Stimulated activated CD4-positive, alpha-beta T cell treated with anti-CD3 and anti-CD28 coated beads, Interleukin-12 subunit alpha, Interleukin-12 subunit beta, amount 100 ng/mL, for 48 hours (primary cell): ENCODE measurements at regions not wholly inside any gene's neighbourhood (a gene's known extent, or its start where the extent isn't known, plus 50 kb on each side); places are given as distances from the start of the nearest gene placed in this dataset.

ENCODE experiments used
- DNase-seq, 3 donors: peaks; one replicate each; pipeline ENCODE4 v3.0.0-alpha.2; 2020; ENCODE audit warnings: low read depth in 2 of 3, low spot score in 1 of 3

DNA sequence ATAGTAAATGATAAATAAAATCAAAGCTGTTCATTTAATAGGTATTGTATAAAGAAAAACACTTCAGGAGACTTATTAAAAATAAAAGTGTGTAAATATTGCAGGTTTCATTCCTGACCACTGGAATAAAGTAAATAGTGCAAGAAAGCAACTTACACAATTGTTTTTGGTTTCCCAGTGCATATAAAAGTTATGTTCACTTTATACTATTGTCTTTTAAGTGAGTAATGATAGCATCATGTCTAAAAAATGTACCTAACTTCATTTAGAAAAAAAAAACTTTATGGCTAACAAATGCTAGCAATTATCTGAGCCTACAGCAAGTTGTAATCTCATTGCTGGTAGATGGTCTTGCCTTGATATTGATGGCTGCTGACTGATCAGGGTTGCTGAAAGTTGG is 726.6 kb upstream of the POU3F2 start:
- DNase-seq = no peak

DNA sequence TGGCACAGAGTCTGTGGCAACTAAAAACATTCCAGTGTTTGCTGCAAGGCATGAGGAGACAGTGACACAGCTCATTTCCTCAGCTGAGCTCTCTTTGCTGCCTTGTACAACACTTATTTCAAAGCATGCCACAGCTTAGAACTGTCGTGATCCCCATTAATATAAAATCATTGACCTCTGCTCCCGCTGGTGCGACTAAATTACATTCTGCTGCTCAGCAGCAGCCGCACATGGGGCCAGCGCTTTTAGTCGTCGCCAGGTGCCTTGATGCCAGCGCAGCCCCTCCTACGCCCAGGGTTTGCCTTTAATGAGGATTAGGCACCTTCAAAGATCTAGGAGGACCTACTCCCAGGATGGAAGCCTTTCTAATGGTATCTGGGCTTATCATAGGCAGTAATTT is 717.9 kb upstream of the POU3F2 start:
- DNase-seq = no peak

DNA sequence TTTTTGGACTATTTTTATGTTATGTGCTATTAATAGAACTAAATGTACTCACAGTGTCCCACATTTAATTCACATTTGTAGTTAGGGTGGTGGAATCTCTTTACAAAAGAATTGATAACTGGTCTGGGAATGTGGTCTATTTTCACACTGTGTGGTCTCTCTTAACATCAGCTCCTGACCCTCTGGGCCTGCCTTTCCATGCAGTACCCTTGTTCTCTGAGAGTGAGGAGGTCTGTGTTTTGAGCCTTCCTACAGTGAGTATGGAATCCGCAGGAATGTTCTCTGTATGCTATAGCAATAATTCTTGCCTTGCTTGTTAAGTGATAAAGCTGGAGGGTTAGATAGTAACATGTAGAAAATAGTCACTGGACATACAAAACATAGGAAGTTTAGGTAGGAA is 717.3 kb upstream of the POU3F2 start:
- DNase-seq = no peak

DNA sequence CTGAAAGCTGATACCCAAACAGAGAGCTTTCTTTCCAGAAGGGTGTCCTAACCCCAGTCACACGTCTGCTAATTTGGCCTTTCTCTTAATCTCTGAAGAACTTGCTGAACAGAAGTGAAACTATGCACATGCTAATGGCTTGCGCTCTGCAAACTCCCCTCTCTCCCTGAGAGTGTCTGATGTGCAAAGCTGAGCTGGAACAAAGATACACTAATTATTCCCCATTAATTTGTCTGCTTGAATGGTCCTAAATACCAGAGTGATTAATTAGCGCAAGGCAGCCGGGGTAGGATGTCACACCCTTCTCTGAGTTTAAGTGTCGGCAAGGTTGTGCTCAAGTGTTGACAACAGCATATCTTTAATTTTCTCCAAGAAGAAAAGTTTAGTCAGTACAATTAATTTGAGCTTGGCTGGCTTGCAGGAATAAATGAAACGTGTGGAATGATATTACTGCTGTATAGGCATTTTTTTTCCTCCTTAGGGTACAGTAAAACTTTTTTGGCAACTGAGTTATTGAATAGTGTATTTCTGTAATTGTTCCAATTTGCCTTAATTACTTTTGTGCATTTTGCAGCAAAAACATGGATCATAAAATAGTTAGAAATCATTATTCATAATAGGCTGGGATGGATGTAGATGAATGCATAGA is 715.9 kb upstream of the POU3F2 start:
- DNase-seq = no peak

DNA sequence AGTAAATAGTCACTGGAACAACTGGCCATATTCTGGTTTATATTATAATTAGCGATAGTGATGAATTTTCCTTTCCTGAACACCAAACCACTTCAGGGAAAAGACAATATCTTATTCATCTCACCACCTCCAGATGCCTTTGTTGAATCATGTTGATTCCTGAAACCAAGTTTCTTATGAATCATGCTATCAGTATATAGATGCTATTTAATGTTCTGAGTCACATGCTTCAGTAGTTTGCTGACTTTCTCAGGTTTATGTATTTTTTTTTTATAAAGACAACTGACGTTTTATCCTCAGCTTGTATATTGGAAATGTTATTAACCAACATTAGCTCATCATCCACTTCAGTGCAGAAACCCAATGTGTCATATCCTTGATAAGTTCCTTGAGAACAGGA is 710.2 kb upstream of the POU3F2 start:
- DNase-seq = no peak

DNA sequence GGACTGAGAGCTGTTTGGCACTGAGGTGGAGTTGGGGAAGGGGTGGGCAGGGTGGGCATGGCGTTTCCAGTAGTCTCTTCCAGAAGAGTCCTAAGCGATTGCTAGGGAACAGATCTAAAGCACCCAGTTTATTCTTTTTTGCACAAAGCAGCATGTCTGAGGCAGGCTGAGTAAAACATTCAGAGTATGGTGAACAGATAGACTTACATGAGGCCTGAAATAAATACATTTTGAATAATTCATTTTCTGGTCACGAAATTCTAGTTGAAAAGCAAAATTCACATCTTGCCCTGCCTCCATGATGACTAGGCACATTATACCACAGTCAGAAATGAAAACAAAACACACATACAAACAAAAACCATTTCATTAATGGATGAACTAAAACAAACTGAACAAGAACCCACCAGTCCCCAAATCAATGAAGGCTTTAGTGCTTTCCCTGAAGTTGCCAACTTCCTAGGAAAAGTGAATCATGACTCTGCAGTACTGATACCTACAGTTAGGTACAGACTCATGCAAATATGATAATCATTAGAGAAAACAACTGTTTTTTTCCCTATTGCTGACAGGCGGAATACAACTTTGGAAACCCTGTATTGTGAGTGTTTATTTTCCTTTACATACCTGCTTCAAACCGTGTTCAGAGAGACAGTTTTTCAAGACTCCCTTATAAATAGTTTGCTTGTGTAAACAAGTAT is 702.9 kb upstream of the POU3F2 start:
- no peak for DNase-seq

DNA sequence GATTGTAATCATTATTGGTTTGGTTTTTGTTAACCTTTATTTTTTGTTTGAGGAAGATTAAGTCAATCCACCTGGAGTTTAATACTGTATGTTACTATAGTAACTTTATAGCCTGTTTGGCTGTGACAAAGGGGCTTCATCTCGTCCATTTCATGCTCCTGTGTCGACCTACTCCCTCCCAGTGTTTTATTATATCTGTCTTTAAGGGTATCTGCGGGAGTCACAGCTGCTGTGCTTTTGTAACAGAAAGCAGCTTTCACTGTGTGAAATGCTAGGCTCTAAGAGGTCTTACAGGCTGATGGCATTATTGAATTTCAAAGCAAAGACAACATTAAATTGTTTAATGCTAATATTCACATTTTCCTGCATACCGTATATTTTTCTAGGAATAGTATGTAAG is 698.0 kb upstream of the POU3F2 start:
- no peak for DNase-seq

DNA sequence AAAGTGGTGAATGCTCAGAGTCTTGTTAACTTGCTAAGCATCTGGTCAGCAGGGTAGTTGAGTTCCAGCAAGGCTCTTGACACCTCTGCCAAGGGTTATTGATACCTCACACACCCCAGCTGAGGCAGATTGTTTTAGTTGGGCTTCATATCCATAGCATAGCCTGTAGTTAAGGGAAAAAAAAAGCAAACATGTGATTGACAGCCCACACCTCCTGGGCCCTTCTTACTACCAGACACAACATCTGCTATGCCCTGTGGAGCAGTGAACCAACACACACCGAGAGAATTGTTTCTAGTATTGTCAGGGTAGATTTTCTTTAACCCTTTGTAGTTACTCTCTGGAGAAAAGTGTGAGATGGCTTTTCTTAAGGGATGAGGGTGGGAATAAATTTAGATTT is 697.0 kb upstream of the POU3F2 start:
- no peak for DNase-seq

DNA sequence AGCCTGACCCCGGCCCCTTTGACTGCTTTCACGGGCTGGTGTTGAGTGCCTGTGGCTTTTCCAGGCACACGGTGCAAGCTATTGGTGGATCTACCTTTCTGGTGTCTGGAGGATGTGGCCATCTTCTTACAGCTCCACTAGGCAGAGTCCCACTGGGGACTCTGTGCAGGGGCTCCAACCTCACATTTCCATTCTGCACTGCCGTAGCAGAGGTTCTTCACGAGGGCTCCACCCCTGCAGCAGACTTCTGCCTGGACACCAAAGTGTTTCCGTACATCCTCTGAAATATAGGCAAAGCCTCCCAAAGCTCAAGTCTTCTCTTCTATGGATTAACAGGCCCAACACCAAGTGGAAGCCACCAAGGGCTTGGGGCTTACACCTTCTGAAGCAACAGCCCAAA is 691.5 kb upstream of the POU3F2 start:
- no peak for DNase-seq

DNA sequence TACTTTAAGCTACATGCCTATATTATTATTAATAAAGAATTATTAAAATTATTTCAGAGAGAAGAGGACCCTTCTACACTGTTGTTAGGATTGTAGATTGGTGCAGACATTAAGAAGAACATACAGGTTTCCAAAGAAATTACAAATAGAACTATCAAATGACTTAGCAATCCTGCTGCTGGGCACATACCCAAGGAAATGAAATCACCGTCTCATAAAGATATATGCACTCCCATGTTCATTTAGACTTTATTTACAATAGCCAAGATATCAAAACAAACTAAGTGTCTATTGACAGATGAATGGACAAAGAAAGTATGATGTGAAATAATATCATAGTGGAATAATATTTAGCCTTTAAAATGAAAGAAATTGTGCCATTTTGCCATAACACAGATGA is 687.7 kb upstream of the POU3F2 start:
- DNase-seq = no peak

DNA sequence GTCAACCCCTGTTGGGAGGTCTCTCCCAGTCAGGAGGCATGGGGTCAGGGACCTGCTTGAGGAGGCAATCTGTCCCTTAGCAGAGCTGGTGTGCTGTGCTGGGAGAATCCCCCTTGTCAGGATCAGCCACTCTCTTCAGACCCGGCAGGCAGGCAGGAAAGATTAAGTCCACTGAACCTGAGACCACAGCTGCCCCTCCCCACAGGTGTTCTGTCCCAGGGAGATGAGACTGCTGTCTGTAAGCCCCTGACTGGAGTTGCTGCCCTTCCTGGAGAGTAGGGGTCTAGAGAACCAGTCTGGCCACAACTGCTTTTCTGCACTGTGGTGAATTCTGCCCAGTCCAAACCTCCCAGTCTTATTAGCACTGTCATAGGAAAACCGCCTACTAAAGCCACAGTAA is 677.8 kb upstream of the POU3F2 start:
- DNase-seq = no peak

DNA sequence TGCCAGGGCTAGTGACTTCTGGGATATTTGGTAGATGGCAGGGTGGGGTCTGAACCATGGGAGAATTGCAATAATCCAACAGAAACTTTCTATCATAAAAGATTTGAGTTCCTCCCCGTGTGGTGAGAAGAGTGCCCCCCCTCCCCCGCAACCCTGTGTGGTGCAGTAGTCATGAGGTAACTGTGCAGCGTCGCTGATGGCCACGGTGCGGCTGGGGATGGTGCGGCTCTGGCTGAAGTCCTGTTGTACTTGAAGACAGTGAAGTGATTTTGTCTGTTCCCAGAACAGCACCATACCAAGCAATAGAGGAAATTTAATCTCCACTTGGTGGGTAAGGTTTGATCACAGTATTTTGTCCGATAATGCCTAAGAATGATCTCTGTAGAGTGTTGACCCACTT is 654.8 kb upstream of the POU3F2 start:
- DNase-seq = no peak

DNA sequence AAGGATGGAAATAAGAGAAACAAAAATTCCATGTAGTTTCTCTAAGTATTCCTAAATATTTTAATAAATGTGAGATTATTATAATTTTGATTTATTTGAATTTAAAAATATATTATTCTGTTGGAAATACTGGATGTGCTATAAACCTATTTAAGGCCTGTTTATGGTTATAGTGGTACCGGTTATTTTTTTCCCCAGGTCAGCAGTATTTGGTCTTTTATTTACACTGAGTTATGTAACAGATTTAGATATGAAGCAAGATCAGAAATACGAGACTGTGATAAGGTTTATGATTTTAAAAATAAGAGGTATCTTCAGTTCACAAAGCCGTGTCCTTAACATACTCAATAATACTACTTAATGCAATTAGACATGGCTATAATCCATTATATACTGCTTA is 634.3 kb upstream of the POU3F2 start:
- DNase-seq = no peak

DNA sequence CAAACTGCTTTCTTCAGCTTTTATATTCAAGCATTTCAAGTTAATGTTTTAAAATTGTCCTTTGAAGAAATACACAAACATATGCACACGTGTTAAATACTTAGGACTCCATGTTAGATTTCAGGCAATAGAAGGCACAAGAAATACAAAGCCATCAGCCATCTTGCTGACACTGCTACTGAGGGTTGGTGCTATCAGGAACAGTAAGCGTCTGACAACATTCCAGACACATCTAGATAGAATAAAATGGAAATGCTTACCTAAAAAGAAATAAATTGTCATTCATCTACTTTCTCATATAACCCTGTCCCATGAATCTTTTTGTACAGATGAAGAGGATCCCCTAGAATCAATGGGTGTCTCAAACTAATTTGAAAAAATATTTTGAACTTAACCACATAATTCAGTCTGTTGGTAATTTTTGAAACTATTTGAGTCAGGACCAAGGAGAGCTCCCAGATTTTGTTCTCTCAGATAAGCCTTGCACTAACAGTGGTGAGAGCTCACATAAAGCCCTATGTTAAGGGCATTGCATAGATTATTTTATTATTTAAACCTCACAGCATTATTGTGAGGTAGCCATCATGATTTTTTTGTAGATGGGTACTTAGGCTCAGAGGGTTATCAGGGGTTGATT is 631.1 kb upstream of the POU3F2 start:
- DNase-seq = no peak

DNA sequence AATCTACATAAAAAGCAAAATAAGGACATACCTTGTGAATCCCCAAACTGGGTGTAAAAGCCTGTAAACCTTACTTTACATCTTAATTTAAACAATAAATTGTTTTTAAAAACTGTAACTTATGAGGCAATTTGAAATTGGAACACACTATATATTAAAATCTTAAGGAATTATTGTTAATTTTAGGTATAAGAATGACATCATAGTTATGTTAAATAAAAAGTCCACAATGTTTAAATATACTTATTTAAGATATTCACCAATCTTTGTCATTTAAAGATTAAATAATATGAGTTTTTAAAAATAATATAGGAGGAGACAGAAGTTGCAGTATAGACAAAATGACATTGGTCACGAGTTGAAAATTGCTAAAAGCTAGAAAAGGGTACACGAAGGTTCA is 621.9 kb upstream of the POU3F2 start:
- DNase-seq = no peak

DNA sequence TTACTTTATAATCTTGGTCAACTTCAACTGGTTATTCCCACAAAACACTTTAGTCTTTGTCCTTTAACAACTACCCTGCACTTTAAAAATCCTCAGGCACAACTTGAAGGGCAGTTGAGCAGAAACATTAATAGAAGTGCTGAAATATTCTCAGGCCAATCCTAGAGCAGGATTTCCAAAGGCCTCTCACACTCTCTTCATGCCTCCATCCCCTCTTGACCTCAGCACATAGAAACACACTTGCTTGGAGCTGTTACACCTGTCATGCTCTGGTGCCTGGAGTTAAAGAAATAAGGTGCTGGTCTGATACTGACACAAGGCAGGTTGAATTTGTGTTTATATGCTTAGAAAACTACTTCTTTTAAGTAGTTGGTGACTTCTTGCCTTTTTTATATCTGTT is 618.8 kb upstream of the POU3F2 start:
- DNase-seq = no peak

DNA sequence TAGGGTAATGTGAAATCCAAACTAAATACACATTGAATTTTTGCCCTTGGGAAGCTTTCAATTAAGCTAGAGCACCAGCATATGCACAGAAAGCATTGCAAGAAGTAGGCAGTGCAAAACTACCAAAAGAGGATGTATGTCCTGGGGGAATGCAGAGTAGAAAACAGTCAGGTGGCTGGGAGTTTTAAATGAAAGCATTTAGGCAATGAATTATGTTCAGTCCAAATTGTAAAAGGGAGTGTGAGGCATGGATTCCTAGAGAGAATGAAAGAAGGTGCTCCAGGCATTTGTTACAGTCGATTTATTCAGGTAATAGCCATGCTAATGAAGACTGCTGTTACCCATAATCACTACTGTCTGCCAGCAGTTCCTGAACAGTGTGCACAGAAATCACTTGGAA is 604.1 kb upstream of the POU3F2 start:
- DNase-seq = no peak

DNA sequence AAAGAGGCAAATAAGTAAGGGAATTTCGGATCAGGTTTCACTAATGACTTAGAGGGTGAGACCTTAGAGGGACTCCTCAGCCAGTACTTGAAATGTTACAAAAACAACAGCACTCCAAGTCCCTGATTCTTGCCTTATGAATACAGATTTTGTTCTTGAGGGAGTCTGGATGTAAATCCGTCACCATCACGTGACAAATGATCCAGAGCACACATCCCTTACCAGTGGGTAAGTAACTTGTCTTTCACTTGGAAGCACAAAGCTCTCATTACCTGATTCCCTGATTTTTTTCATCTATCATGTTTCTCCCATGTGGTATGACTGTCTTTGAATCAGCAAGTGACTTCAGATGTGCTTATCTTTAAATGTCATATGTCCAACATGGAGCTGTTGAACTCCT is 595.3 kb upstream of the POU3F2 start:
- DNase-seq = no peak

DNA sequence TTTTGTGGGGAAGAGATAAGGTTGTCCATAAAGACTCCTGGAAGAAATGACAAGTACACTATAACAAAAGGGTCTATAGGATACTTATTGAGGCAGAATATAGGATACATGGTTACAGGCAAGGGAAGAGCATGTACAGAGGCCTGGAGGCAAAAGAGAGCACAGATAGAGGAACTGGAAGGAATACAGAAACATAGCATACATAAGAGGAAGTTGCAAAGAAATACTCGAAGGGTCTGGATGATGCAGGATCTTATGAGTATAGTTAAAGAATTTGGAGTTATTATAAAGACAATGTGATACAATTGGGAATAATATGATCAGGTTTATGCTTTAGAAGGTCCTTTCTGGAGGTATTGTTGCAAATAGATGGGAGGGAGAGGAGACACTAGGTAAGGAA is 592.7 kb upstream of the POU3F2 start:
- DNase-seq = no peak

DNA sequence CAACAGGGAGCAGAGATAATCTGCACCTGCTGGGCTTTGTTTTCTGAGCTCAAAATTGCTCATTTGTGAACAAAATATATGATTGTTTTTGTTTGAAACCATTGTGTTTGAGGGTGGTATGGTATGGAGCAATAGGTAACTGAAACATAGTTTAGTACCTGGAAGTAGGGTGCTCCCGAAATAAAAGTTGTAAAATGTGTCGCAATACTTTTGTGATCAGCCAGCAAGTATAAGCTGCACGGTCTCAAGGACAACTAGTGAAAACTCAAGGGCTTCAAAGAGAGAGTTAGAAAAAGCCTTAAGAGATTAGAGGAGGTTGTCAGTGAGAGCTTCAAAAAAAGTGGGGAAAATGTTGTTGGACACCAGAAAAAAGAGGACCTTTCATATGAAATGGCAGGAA is 579.8 kb upstream of the POU3F2 start:
- DNase-seq = no peak

DNA sequence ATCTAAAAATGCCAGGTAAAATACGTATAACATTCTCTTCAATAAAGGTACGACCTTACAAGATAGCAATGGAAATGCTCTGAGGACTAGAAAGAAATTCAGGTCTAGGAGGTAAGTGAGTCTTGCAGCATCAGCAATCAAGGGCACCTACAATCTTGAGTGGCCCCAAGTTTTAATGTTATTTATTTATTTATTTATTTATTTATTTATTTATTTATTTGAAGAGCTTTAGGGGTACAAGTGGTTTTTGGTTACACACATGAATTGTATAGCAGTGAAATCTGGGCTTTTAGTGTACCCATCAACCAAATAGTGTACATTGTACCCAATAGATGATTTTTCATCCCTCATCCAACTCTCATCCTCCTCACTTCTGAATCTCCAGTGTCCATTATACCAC is 574.0 kb upstream of the POU3F2 start:
- DNase-seq = no peak

DNA sequence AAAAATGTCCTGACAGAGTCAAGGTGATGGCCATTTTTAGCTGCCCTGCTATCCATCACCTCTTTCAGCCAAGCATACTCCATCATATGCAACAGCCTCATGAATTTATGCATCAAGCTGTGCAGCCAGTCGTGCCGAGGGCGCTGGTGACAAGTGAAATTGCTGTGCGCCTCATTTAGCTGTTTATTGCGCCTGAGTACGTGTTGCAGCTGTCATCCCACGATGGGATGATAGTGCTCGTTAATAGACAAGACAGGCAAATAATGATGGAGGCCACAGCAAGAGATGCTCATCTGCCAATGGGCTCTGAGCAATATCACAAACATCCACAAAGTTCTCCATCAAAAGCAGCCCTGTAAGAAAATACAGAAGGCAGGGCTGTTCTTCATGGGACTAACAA is 562.3 kb upstream of the POU3F2 start:
- DNase-seq = no peak

DNA sequence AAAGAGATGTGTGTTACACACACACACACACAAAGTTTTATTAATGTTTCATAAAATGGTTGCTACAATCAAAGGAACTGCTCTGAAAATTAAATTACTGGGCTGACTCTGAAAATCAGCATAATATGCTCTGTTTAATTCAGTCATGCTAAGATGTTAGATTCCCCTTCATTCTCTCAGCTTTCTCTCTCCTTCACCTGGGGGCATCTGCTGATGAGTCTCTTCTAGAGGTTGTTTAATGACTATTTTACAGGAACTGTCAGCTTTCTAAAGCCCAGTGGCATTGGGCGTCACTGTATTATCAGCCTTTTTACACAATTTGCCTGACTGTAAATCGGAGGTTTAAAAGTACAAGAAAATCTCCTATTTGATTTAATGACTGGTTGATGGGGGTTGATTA is 559.7 kb upstream of the POU3F2 start:
- DNase-seq = no peak
